ENCODE measurements at regions not wholly inside any gene's neighbourhood (a gene's known extent, or its start where the extent isn't known, plus 50 kb on each side); places are given as distances from the start of the nearest gene placed in this dataset.

DNA sequence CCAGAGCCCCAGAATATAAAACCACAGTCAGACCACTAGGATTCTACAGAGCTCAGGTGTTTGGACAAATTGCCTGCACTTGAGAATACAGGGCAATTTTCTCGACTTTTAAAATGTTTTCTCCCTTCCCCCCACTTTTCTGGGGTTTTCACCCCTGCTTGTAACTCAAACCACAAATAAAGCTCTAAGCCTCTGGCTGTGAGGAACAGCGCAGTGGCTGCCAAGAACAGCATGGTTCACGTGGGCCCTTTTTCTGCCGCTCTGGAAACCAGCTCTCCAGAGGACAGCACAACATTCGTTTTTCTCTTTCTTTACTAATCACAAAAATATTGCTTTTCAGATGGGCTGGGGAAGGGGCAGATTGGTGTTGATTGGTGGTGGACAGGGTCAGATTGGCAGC lies 102.2 kb upstream of the JUN start:
- DNase-seq (ENCODE audit: low spot score), result no peak

DNA sequence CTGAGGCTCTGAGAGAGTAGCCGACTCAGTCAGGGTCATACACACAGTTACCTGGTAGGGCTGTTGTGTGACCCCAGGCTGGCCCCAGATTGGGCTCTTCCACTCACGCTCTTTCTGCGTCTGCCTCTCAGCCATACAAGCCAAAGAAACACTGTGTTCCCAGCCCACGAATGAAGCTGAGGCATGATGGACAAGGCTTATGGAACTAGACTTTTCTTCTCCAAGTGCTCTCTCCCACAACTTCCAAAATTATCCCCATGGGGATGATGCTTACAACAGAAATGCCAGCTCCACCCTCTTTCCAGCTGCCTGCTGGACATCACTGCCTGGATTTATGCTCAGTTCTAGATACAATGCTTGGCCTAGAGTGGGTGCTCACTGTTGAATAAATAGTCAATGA lies 102.8 kb upstream of the JUN start:
- in situ Hi-C loops (cut with HindIII; ENCODE audit: low sequenced_read_pairs), result no loop called here
- no peak for DNase-seq (ENCODE audit: low spot score)

More for the DNA sequence above, 102.2 kb upstream of the JUN start:
- in situ Hi-C loops (cut with HindIII; ENCODE audit: low sequenced_read_pairs), result no loop called here

DNA sequence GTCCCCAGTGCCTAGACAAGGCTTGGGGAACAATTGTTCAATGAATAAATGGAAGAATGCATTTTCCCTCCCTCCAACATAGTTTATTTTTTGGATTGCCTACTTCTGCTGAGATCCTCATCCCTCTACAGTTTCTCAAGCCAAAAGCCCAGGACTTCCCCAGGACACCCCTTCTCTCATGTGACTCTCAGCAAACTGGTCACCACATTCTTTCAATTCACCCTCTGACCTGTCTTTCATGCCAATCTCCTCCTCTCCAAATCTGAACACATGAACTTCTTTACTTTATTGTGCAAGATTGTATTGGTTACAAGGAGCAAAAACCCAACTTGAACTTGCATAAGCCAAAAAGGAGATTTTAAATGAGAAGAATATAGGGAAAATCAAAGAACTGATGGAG lies 103.2 kb upstream of the JUN start:
- DNase-seq (ENCODE audit: low spot score), result no peak
- in situ Hi-C loops (cut with HindIII; ENCODE audit: low sequenced_read_pairs), result no loop called here

DNA sequence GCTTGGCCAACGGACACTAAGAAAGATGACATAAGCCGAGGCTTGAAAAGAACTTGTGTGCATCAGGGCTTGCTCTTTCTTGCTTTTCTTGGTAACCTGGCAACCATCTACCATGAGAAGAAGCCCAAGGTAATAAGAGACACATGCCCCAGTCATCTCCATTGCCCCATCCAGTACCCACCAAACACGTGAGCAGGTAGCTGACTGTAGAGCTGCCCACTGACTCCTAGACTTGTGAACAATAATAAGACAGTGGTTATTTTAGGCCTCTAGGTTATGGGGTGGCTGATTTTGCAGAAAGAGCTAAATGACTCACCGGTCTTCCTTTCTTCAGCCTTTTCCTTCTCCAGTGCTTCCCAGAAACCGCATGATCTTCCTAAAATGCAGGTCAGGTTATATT lies 105.0 kb upstream of the JUN start:
- no peak for DNase-seq (ENCODE audit: low spot score)
- in situ Hi-C loops (cut with HindIII; ENCODE audit: low sequenced_read_pairs), result no loop called here

GRCh38 chr1:58890113-58890512 lies 106.3 kb upstream of the JUN start:
- DNase-seq (ENCODE audit: low spot score), result no peak
- in situ Hi-C loops (cut with HindIII; ENCODE audit: low sequenced_read_pairs), result no loop called here

GRCh38 chr1:58890609-58891008 lies 106.8 kb upstream of the JUN start:
- in situ Hi-C loops (cut with HindIII; ENCODE audit: low sequenced_read_pairs), result no loop called here
- DNase-seq (ENCODE audit: low spot score), result no peak

- in situ Hi-C loops (cut with HindIII; ENCODE audit: low sequenced_read_pairs), result no loop called here
- no peak for DNase-seq (ENCODE audit: low spot score)
These were observed 107.5 kb upstream of the JUN start for GRCh38 chr1:58891347-58891746.

GRCh38 chr1:58893257-58893869 lies 109.5 kb upstream of the JUN start:
- in situ Hi-C loops (cut with HindIII; ENCODE audit: low sequenced_read_pairs), result no loop called here

GRCh38 chr1:58895082-58895481 lies 111.2 kb upstream of the JUN start:
- DNase-seq (ENCODE audit: low spot score), result no peak
- in situ Hi-C loops (cut with HindIII; ENCODE audit: low sequenced_read_pairs), result no loop called here

More at GRCh38 chr1:58893257-58893869, 109.5 kb upstream of the JUN start:
- DNase-seq (ENCODE audit: low spot score), result no peak

DNA sequence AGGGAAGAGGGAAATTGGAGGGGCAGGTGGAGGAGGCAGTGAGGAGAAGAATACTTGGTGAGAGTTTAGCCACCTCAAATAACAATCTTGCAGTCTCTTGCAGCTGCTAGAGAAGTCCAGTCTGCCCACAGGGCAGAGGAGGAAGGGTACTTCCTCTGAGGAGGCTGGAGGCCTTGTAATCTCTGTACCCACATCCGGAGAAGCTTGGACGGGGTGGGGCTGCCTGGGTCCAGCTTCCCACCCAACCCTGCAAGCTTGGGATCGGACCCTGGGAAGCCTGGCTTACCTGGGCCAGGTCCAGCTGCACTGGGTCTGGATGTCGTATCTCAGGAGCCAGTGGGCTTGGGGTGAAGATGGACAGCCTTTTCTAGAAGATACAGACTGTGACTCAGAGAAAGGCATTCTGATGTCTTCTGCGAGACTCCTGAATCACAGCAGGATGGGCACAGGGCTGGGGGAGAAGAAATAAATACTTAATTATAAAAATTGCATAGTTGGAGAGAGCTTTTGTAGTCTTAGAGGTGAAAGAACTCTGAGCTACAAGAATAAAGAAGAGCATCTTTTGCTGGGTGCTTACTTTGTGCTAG lies 111.8 kb upstream of the JUN start:
- DNase-seq (ENCODE audit: low spot score), result no peak

DNA sequence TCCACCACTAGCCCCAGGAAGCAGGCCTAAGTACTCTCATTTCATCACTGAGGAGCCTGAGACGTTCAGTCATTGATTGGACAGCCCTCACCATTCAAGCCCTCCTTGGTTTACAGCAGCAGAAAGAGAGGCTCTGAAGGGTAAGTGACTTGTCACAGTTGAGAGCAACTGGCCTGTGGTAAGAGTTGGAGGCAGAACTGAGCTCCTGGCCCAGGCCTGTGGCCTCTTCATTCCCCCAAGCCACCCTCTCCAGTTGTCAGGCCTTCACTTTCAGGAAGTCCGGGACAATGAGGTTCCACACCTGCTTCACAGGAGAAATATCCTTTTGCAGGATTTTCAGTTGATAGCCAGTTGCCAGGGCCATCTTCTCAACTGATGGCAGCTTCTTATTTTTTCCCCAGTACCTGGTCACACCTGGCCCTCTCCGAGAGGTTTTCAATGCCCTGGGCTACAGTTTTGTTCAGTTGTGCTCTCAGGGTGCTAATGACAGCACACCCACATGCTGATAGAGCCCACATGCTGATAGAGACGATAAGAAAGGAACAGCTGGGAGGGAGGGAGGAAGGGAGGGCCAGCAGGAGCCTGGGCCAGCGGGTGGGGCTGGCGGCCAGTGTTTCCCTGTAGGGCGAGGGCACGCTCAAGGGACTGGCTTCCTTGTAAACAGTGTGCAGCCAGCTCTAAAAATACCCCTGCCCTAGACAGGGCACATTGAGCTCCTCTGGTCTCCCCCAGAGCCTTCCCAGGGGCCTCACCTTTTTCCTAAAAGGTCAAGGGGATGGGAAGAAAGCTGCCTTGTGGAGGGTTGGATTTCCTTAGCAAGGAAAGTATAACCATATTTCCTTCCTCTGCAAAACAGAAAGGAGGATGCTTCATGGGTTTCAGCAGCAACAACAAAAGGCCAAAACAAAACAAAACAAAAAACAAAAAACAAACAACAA lies 112.7 kb upstream of the JUN start:
- no peak for DNase-seq (ENCODE audit: low spot score)
- in situ Hi-C loops (cut with HindIII; ENCODE audit: low sequenced_read_pairs), result no loop called here

More for the DNA sequence above, 111.8 kb upstream of the JUN start:
- in situ Hi-C loops (cut with HindIII; ENCODE audit: low sequenced_read_pairs), result no loop called here

DNA sequence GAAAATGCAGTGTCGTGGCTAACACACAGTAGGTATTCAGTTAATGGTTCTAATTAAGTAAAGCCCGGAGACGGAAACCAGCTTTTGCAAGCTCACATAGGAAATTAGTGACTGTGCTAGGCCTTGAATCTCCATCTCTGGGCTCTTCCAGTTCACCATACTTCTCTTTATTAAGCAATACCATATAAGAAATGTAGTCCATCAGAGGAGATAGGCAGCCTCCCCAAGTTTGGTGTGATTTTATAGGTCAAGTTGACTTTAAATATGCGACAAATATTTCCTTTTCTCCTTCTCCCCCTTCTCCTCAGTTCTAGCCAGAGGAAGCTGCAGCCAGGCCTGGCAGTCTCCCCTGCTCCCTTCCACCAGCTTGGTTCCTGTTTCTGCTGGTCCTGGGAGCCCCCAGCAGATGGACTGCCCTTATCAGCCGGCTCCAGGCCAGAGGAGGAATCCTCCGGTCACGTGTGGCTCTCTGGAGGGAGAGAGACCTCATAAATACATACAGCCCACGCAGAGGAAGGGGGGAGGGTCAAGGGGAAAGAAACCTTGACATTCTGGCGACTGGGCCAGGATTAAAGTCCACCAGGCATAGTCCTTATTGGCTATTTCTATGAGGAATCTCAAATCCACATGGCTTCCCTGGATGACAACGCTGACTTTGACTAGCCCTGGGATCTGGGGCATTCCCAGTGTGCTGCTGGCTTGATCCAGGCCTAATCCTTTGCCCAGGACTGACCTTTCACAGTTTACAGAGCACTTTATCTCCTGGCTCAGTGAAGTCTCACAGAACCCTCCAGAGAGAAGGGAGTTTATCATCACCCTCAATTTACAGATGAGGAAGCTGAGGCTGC lies 115.1 kb upstream of the JUN start:
- DNase-seq (ENCODE audit: low spot score), result peak; percentile 86
- in situ Hi-C loops (cut with HindIII; ENCODE audit: low sequenced_read_pairs), result no loop called here

GRCh38 chr1:58899587-58900271 lies 115.9 kb upstream of the JUN start:
- in situ Hi-C loops (cut with HindIII; ENCODE audit: low sequenced_read_pairs), result no loop called here
- DNase-seq (ENCODE audit: low spot score), result no peak

GRCh38 chr1:58900396-58900795 lies 116.5 kb upstream of the JUN start:
- in situ Hi-C loops (cut with HindIII; ENCODE audit: low sequenced_read_pairs), result no loop called here
- DNase-seq (ENCODE audit: low spot score), result no peak

GRCh38 chr1:58901008-58901407 lies 117.2 kb upstream of the JUN start:
- in situ Hi-C loops (cut with HindIII; ENCODE audit: low sequenced_read_pairs), result no loop called here

GRCh38 chr1:58902830-58903513 lies 119.1 kb upstream of the JUN start:
- in situ Hi-C loops (cut with HindIII; ENCODE audit: low sequenced_read_pairs), result no loop called here
- no peak for DNase-seq (ENCODE audit: low spot score)

More at GRCh38 chr1:58901008-58901407, 117.2 kb upstream of the JUN start:
- DNase-seq (ENCODE audit: low spot score), result no peak

DNA sequence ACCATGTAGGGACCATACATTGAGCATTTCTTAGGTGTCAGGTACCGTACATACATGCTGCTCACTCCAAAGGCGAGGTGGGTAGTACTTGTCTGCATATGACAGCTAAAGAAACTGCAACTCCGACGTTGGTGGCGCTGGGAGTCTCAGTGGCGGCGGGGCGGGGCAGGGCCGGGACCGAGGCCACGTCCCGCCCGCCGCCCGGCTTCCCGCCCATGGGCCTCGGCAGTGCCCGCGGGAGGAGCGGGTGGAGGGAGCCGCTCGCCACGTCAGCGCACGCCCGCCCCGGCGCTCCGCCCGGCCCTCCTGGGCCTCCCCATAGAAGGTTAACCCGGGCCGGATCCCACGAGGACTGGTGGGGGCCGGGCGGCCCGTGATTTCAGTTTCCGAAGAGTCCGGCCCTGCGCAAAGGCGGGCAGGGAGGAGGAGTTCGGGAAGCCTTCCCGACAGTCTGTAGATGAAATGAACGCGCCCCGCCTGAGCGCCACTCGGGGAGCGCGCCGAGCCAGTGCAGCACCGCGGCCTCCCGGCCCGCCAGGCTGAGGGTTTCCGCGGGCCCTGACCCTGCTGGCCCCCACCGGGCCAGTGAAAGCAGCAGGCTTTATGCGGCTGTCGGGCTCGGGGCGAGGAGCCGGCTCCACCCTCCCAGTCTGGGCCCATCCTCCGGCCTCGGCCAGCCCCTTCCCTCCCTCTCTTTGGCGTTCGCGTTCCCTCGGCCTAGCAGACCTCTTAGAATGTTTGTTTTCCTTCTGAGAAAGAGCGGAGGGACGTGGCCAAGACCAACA lies 119.9 kb upstream of the JUN start:
- in situ Hi-C loops (cut with HindIII; ENCODE audit: low sequenced_read_pairs), result no loop called here
- DNase-seq (ENCODE audit: low spot score), result peak; percentile 76

Data from G401 (cell line).